Common myeloid progenitor, CD34-positive (primary cell): ENCODE measurements at regions not wholly inside any gene's neighbourhood (a gene's known extent, or its start where the extent isn't known, plus 50 kb on each side); places are given as distances from the start of the nearest gene placed in this dataset.

Experiments used
- CTCF ChIA-PET: fragments of 350-600 bp; sonication (Branson Sonifier 250); formaldehyde crosslinking; loops from one replicate; lab custom pipeline; 2021; ENCODE audit warnings: antibody characterized with exemption; lab: Charles Lee
- POLR2A ChIA-PET: fragments of 350-600 bp; sonication (Branson Sonifier 250); formaldehyde crosslinking; loops from one replicate; lab custom pipeline; 2021; ENCODE audit warnings: antibody characterized with exemption; lab: Charles Lee
- DNase-seq, 3 donors: peaks; one replicate each; pipeline versions ENCODE4 v3.0.0 to v3.0.0-alpha.2; 2013
- H3K27ac ChIP-seq, 2 experiments: 1 replicate in 1 of 2; 2 replicates in 1 of 2; pipeline ENCODE4 v1.7.0; 2013; ENCODE audit warnings: inconsistent platforms in 2 of 2, low read length in 2 of 2, mild to moderate bottlenecking in 2 of 2, low read depth in 1 of 2, moderate library complexity in 1 of 2; ENCODE audit not compliant: severe bottlenecking in 2 of 2, insufficient read depth in 1 of 2, poor library complexity in 1 of 2
- H3K27me3 ChIP-seq, 5 experiments: replicated peaks in 2 of 5; 1 replicate in 3 of 5; 2 replicates in 2 of 5; pipeline versions ENCODE4 v1.6.1 to v1.7.0; 2013; ENCODE audit warnings: low read length in 4 of 5, mild to moderate bottlenecking in 2 of 5, moderate library complexity in 2 of 5, inconsistent platforms in 1 of 5; ENCODE audit not compliant: insufficient read depth in 5 of 5, control insufficient read depth in 4 of 5
- H3K36me3 ChIP-seq, 4 experiments: 1 replicate in 2 of 4; 2 replicates in 2 of 4; pipeline versions ENCODE4 v1.6.1 to v1.7.0; 2013; ENCODE audit warnings: low read length in 3 of 4, control low read depth in 1 of 4, mild to moderate bottlenecking in 1 of 4; ENCODE audit not compliant: control insufficient read depth in 4 of 4, insufficient read depth in 4 of 4
- H3K4me1 ChIP-seq, 4 experiments: 1 replicate in 3 of 4; 2 replicates in 1 of 4; pipeline versions ENCODE4 v1.6.1 to v1.7.1; 2013; ENCODE audit warnings: low read length in 3 of 4, mild to moderate bottlenecking in 3 of 4, control low read depth in 1 of 4, inconsistent platforms in 1 of 4, moderate library complexity in 1 of 4; ENCODE audit not compliant: control insufficient read depth in 4 of 4, insufficient read depth in 4 of 4; ENCODE audit errors: control extremely low read depth in 1 of 4
- H3K4me3 ChIP-seq, 7 experiments: 1 replicate in 4 of 7; 2 replicates in 3 of 7; pipeline versions ENCODE4 v1.5.1 to v1.7.0; 2013; ENCODE audit warnings: mild to moderate bottlenecking in 7 of 7, low read length in 6 of 7, moderate library complexity in 6 of 7, inconsistent platforms in 2 of 7, low read depth in 2 of 7, control low read depth in 1 of 7; ENCODE audit not compliant: insufficient read depth in 4 of 7, control insufficient read depth in 1 of 7; ENCODE audit errors: extremely low read depth in 1 of 7
- H3K9me3 ChIP-seq, 5 experiments: 1 replicate in 4 of 5; 2 replicates in 1 of 5; pipeline versions ENCODE4 v1.6.1 to v1.7.1; 2013; ENCODE audit warnings: low read length in 4 of 5, mild to moderate bottlenecking in 2 of 5, inconsistent platforms in 1 of 5, low read depth in 1 of 5, moderate library complexity in 1 of 5; ENCODE audit not compliant: control insufficient read depth in 4 of 5, insufficient read depth in 2 of 5; ENCODE audit errors: control extremely low read depth in 1 of 5
- WGBS: methylation state at CpG from one replicate; pipeline ENCODE4 v1.1.5; 2013; ENCODE audit not compliant: insufficient coverage; 5-methylcytosine and 5-hydroxymethylcytosine counted together

- Histone ChIP-seq H3K27ac (no peak overlapping the region), H3K4me3 (no peak overlapping the region), H3K4me1 (peaks cover 0 to 79% (median 34%) of the 10 kb centered on the region in 4 experiments), H3K9me3 (no peaks in the 10 kb centered on the region), H3K36me3 (no peaks in the 10 kb centered on the region), H3K27me3 (no peaks in the 10 kb centered on the region)
- POLR2A ChIA-PET = interaction anchor here (0.8 to 1.1 kb wide), 2 partner anchors 31 to 40 kb away, joined by 3 to 4 read pairs; no protein-coding TSS in a partner anchor
- DNase-seq = no peak
- CTCF ChIA-PET = interaction anchor here (2.4 to 4.0 kb wide), 2 partner anchors 13 to 45 kb away, joined by 11 to 22 read pairs; no protein-coding TSS in a partner anchor
- whole genome bisulfite sequencing = 85% methylated on average over 7 of the region's 7 CpGs
Measured at GRCh38 chr1:24991697-24992096, 61.6 kb upstream of the RUNX3 start.

- H3K27ac ChIP-seq = no peak overlapping the region
- no peaks in the 10 kb centered on the region for H3K9me3 ChIP-seq
- ChIA-PET CTCF (interaction anchor here (0.9 to 4.0 kb wide), 8 partner anchors 12 to 144 kb away, joined by 3 to 22 read pairs (median 4); no protein-coding TSS in a partner anchor), POLR2A (interaction anchor here (0.8 to 1.1 kb wide), 2 partner anchors 31 to 41 kb away, joined by 3 to 4 read pairs; no protein-coding TSS in a partner anchor)
- H3K4me1 ChIP-seq = peaks cover 0 to 79% (median 34%) of the 10 kb centered on the region in 4 experiments
- H3K4me3 ChIP-seq = no peak overlapping the region
- 83% methylated on average over 4 of the region's 9 CpGs for WGBS
- DNase-seq = peak in 2 of 3 donors; percentile 40 to 45
- no peaks in the 10 kb centered on the region for H3K36me3 ChIP-seq
- H3K27me3 ChIP-seq = no peaks in the 10 kb centered on the region
Measured at GRCh38 chr1:24990779-24991641, 60.9 kb upstream of the RUNX3 start.

- peaks cover 0 to 74% (median 26%) of the 10 kb centered on the region in 4 experiments for H3K4me1 ChIP-seq
- WGBS = 100% methylated on average over 8 of the region's 13 CpGs
- POLR2A ChIA-PET = no interaction called here
- CTCF ChIA-PET = interaction anchor here (1.1 to 4.0 kb wide), 7 partner anchors 11 to 143 kb away, joined by 3 to 22 read pairs (median 4); no protein-coding TSS in a partner anchor
- H3K27ac ChIP-seq = no peak overlapping the region
- DNase-seq = no peak
- H3K9me3 ChIP-seq = no peaks in the 10 kb centered on the region
- H3K4me3 ChIP-seq = no peak overlapping the region
- no peaks in the 10 kb centered on the region for H3K27me3 ChIP-seq
- H3K36me3 ChIP-seq = no peaks in the 10 kb centered on the region
Measured at GRCh38 chr1:24990136-24990535, 60.1 kb upstream of the RUNX3 start.

- POLR2A ChIA-PET = no interaction called here
- no peak for DNase-seq
- WGBS = 100% methylated on average over 2 of the region's 2 CpGs
- H3K27ac ChIP-seq = no peak overlapping the region
- H3K36me3 ChIP-seq = no peaks in the 10 kb centered on the region
- no peaks in the 10 kb centered on the region for H3K9me3 ChIP-seq
- CTCF ChIA-PET = interaction anchor here (1.4 kb wide), 1 partner anchor 24 kb away, joined by 7 read pairs; no protein-coding TSS in a partner anchor
- H3K27me3 ChIP-seq = no peaks in the 10 kb centered on the region
- no peak overlapping the region for H3K4me3 ChIP-seq
- H3K4me1 ChIP-seq = peaks cover 0 to 75% (median 24%) of the 10 kb centered on the region in 4 experiments
Measured at GRCh38 chr1:24989082-24989481, 59.0 kb upstream of the RUNX3 start.

GRCh38 chr1:24988558-24988912, 58.5 kb upstream of the RUNX3 start:
- WGBS = 95% methylated on average over 5 of the region's 6 CpGs
- no peak for DNase-seq
- CTCF ChIA-PET = interaction anchor here (0.8 to 4.3 kb wide), 9 partner anchors 9 to 49 kb away, joined by 3 to 13 read pairs (median 3); no protein-coding TSS in a partner anchor
- H3K4me1 ChIP-seq = peaks cover 0 to 71% (median 24%) of the 10 kb centered on the region in 4 experiments
- no peak overlapping the region for H3K27ac ChIP-seq
- no peaks in the 10 kb centered on the region for H3K27me3 ChIP-seq
- no peaks in the 10 kb centered on the region for H3K9me3 ChIP-seq
- H3K36me3 ChIP-seq = no peaks in the 10 kb centered on the region
- H3K4me3 ChIP-seq = no peak overlapping the region
- POLR2A ChIA-PET = no interaction called here

GRCh38 chr1:24987875-24988557, 57.9 kb upstream of the RUNX3 start:
- Histone ChIP-seq H3K4me3 (no peak overlapping the region), H3K27ac (no peak overlapping the region), H3K9me3 (no peaks in the 10 kb centered on the region), H3K4me1 (peaks cover 0 to 66% (median 24%) of the 10 kb centered on the region in 4 experiments), H3K27me3 (no peaks in the 10 kb centered on the region), H3K36me3 (no peaks in the 10 kb centered on the region)
- CTCF ChIA-PET = interaction anchor here (0.8 to 4.3 kb wide), 11 partner anchors 9 to 50 kb away, joined by 3 to 13 read pairs (median 6); no protein-coding TSS in a partner anchor
- 100% methylated on average over 4 of the region's 5 CpGs for WGBS
- POLR2A ChIA-PET = interaction anchor here (0.6 kb wide), 1 partner anchor 44 kb away, joined by 3 read pairs; no protein-coding TSS in a partner anchor
- DNase-seq = no peak
